CD4-positive, alpha-beta T cell (primary cell): ENCODE measurements at regions not wholly inside any gene's neighbourhood (a gene's known extent, or its start where the extent isn't known, plus 50 kb on each side); places are given as distances from the start of the nearest gene placed in this dataset.

ENCODE experiments used
- ATAC-seq: fragments of 200-7000 bp; cut with Tn5 transposase; one replicate; pipeline ENCODE4 v1.10.0; 2022; ENCODE audit warnings: mild to moderate bottlenecking; ENCODE audit not compliant: poor library complexity
- CTCF ChIA-PET: fragments of 350-600 bp; sonication (Branson Sonifier 250); formaldehyde crosslinking; loops from one replicate; lab custom pipeline; 2021; ENCODE audit warnings: antibody characterized with exemption, inconsistent platforms; lab: Charles Lee
- POLR2A ChIA-PET: fragments of 350-600 bp; sonication (Branson Sonifier 250); formaldehyde crosslinking; loops from one replicate; lab custom pipeline; 2021; ENCODE audit warnings: antibody characterized with exemption, inconsistent platforms; lab: Charles Lee
- DNase-seq, 14 experiments: peaks; one replicate each; pipeline ENCODE4 v3.0.0-alpha.2; 2013 to 2020; ENCODE audit warnings: mixed read lengths in 2 of 14
- H3K27ac ChIP-seq, 2 donors: one replicate each; pipeline versions ENCODE4 v1.5.1 to v1.7.0; 2013; ENCODE audit warnings: low read length in 2 of 2, low read depth in 1 of 2, mild to moderate bottlenecking in 1 of 2
- H3K27me3 ChIP-seq, 2 experiments: 1 replicate in 1 of 2; 2 replicates in 1 of 2; pipeline versions ENCODE4 v1.6.1 to v1.7.0; 2013; ENCODE audit warnings: low read length in 2 of 2, control low read depth in 1 of 2, mild to moderate bottlenecking in 1 of 2, moderate library complexity in 1 of 2; ENCODE audit not compliant: insufficient read depth in 2 of 2, control insufficient read depth in 1 of 2
- H3K36me3 ChIP-seq: one replicate; pipeline ENCODE4 v1.6.1; 2013; ENCODE audit warnings: low read length, control low read depth; ENCODE audit not compliant: insufficient read depth
- H3K4me1 ChIP-seq: one replicate; pipeline ENCODE4 v1.6.1; 2013; ENCODE audit warnings: low read length, control low read depth; ENCODE audit not compliant: insufficient read depth
- H3K4me3 ChIP-seq: one replicate; pipeline ENCODE4 v1.5.1; 2013; ENCODE audit warnings: mild to moderate bottlenecking, low read length, moderate library complexity
- H3K9me3 ChIP-seq, 2 experiments: 1 replicate in 1 of 2; 2 replicates in 1 of 2; pipeline versions ENCODE4 v1.6.1 to v1.7.0; 2013; ENCODE audit warnings: low read length in 2 of 2, mild to moderate bottlenecking in 2 of 2, control low read depth in 1 of 2, moderate library complexity in 1 of 2; ENCODE audit not compliant: control insufficient read depth in 1 of 2, insufficient read depth in 1 of 2
- H3K27ac Mint-ChIP-seq: one replicate; pipeline ENCODE4 v1.8.0; 2020; ENCODE audit warnings: mixed read lengths
- H3K27me3 Mint-ChIP-seq: one replicate; pipeline ENCODE4 v1.8.0; 2021; ENCODE audit warnings: mixed read lengths
- H3K36me3 Mint-ChIP-seq: one replicate; pipeline ENCODE4 v1.8.0; 2021; ENCODE audit warnings: low read depth, mixed read lengths
- H3K4me1 Mint-ChIP-seq: one replicate; pipeline ENCODE4 v1.8.0; 2021; ENCODE audit warnings: low read depth, mixed read lengths
- H3K4me3 Mint-ChIP-seq: one replicate; pipeline ENCODE4 v1.8.0; 2020; ENCODE audit warnings: mild to moderate bottlenecking, mixed read lengths
- H3K9me3 Mint-ChIP-seq: one replicate; pipeline ENCODE4 v1.8.0; 2020; ENCODE audit warnings: mixed read lengths
- intact Hi-C, 2 experiments: fragments of 100-400 bp; cut with DNase I in 1 of 2; cut with micrococcal nuclease in 1 of 2; formaldehyde crosslinking; loops; one replicate each; pipeline versions ENCODE4 v1.15.1 to v1.9.0; 2023 to 2025; cut with DNase I, micrococcal nuclease
- TF ChIP-seq, protein P1 (sequence below): fragments of 200-600 bp; IDR thresholded peaks from one replicate; pipeline ENCODE4 v1.8.0; 2022; ENCODE audit warnings: antibody characterized with exemption, mild to moderate bottlenecking

DNA sequence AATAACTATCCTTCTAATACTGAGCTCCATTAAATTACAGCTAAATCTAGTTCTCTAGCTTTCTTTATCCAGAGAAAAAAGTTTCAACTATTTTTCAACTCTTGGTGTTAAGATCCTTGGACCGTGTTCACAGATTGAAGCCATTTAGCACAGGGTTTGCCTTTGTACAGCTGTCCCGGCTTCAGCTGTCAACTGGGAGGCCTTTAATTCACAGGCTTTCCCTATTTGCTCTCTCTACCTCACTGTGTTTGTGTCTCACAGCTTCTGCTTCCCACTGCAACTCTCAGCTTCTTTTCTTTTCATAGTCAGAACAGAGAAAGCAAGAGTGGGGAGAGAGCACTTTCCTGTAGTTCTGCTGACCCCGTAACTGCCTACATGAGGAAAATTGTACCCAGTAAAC, 76.9 kb upstream of the SMAD1 start:
- TF ChIP-seq, protein P1, sequence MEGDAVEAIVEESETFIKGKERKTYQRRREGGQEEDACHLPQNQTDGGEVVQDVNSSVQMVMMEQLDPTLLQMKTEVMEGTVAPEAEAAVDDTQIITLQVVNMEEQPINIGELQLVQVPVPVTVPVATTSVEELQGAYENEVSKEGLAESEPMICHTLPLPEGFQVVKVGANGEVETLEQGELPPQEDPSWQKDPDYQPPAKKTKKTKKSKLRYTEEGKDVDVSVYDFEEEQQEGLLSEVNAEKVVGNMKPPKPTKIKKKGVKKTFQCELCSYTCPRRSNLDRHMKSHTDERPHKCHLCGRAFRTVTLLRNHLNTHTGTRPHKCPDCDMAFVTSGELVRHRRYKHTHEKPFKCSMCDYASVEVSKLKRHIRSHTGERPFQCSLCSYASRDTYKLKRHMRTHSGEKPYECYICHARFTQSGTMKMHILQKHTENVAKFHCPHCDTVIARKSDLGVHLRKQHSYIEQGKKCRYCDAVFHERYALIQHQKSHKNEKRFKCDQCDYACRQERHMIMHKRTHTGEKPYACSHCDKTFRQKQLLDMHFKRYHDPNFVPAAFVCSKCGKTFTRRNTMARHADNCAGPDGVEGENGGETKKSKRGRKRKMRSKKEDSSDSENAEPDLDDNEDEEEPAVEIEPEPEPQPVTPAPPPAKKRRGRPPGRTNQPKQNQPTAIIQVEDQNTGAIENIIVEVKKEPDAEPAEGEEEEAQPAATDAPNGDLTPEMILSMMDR = no peak
- Mint-ChIP-seq H3K4me3 (no peak overlapping the region), H3K36me3 (no peaks in the 10 kb centered on the region), H3K27ac (no peak overlapping the region), H3K4me1 (no peaks in the 10 kb centered on the region), H3K27me3 (peaks cover 16% of the 10 kb centered on the region), H3K9me3 (no peaks in the 10 kb centered on the region)
- POLR2A ChIA-PET = no interaction called here
- Histone ChIP-seq H3K9me3 (no peaks in the 10 kb centered on the region), H3K27ac (no peak overlapping the region), H3K36me3 (no peaks in the 10 kb centered on the region), H3K4me3 (no peak overlapping the region), H3K27me3 (no peaks in the 10 kb centered on the region), H3K4me1 (no peaks in the 10 kb centered on the region)
- CTCF ChIA-PET = interaction anchor here (1.3 kb wide), 1 partner anchor 12 kb away, joined by 3 read pairs; no protein-coding TSS in a partner anchor
- ATAC-seq (no peak), DNase-seq (no peak)
- intact Hi-C loops = loop anchor here in 1 of 2 experiments (5.0 kb wide), 1 partner anchor 153 kb away; no protein-coding TSS in a partner anchor

GRCh38 chr4:145396581-145396980, 85.1 kb upstream of the SMAD1 start:
- Mint-ChIP-seq H3K27me3 (peaks cover 29% of the 10 kb centered on the region), H3K27ac (no peak overlapping the region), H3K36me3 (no peaks in the 10 kb centered on the region), H3K4me3 (no peak overlapping the region), H3K4me1 (no peaks in the 10 kb centered on the region), H3K9me3 (no peaks in the 10 kb centered on the region)
- CTCF ChIA-PET = no interaction called here
- ATAC-seq (no peak), DNase-seq (no peak)
- POLR2A ChIA-PET = no interaction called here
- no peak overlapping the region for H3K4me3 ChIP-seq
- H3K27me3 ChIP-seq = no peaks in the 10 kb centered on the region
- H3K36me3 ChIP-seq = no peaks in the 10 kb centered on the region
- TF ChIP-seq, protein P1 = no peak
- H3K27ac ChIP-seq = no peak overlapping the region
- H3K4me1 ChIP-seq = no peaks in the 10 kb centered on the region
- intact Hi-C loops = no loop called here
- no peaks in the 10 kb centered on the region for H3K9me3 ChIP-seq

DNA sequence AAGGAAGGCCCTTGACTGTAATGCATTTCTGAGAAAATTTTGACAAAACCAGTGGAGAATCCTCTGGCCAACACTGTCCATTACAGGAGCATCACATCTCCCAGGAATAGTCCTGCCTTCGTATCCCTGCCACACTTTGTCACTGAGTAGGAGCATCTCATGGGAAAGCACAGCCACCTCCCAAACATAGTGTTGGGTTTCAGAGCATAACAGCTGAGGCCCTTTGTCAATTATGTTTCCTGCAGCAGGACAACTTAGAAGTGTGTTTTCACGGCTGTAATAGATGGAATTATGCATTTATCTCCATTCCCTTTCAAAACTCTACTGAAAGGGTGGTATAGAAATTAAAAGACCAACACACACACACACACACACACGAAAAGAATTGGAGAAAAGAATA, 91.1 kb upstream of the SMAD1 start:
- H3K27ac Mint-ChIP-seq = no peak overlapping the region
- Histone ChIP-seq H3K4me3 (no peak overlapping the region), H3K27me3 (no peaks in the 10 kb centered on the region), H3K36me3 (no peaks in the 10 kb centered on the region), H3K9me3 (no peaks in the 10 kb centered on the region), H3K4me1 (no peaks in the 10 kb centered on the region), H3K27ac (no peak overlapping the region)
- no peak for ATAC-seq
- TF ChIP-seq, protein P1 = no peak
- ChIA-PET POLR2A (no interaction called here), CTCF (no interaction called here)
- H3K9me3 Mint-ChIP-seq = no peaks in the 10 kb centered on the region
- peaks cover 7% of the 10 kb centered on the region for H3K4me1 Mint-ChIP-seq
- H3K27me3 Mint-ChIP-seq = peaks cover 57% of the 10 kb centered on the region
- no peak for DNase-seq
- no peaks in the 10 kb centered on the region for H3K36me3 Mint-ChIP-seq
- intact Hi-C loops = no loop called here
- no peak overlapping the region for H3K4me3 Mint-ChIP-seq
